Keratinocyte (primary cell): ENCODE measurements at regions not wholly inside any gene's neighbourhood (a gene's known extent, or its start where the extent isn't known, plus 50 kb on each side); places are given as distances from the start of the nearest gene placed in this dataset.

ENCODE experiments used
- DNase-seq: peaks from one replicate; pipeline ENCODE4 v3.0.0-alpha.2; 2011; ENCODE audit warnings: low read depth, missing footprints, low spot score
- FAIRE-seq: peaks from 2 replicates; lab custom pipeline; 2011; peaks lifted over from hg19 to GRCh38; lab: Jason Lieb, UNC
- H2AFZ ChIP-seq: 2 replicates; pipeline ENCODE4 v1.6.0; 2012; ENCODE audit warnings: low read length, control low read depth, inconsistent platforms; ENCODE audit not compliant: control insufficient read depth
- H3K27ac ChIP-seq: 2 replicates; pipeline ENCODE4 v1.5.1; 2011; ENCODE audit warnings: low read length; ENCODE audit not compliant: control insufficient read depth, insufficient read depth
- H3K27me3 ChIP-seq: 3 replicates; pipeline ENCODE4 v1.6.0; 2011; ENCODE audit warnings: low read length; ENCODE audit not compliant: control insufficient read depth, insufficient read depth; ENCODE audit errors: extremely low read depth
- H3K36me3 ChIP-seq, 2 experiments: 2 replicates in 1 of 2; 3 replicates in 1 of 2; pipeline ENCODE4 v1.5.1; 2011; ENCODE audit warnings: low read length in 2 of 2, mild to moderate bottlenecking in 1 of 2; ENCODE audit not compliant: control insufficient read depth in 2 of 2, insufficient read depth in 2 of 2; ENCODE audit errors: extremely low read depth in 1 of 2
- H3K4me1 ChIP-seq: 3 replicates; pipeline ENCODE4 v1.5.1; 2011; ENCODE audit warnings: low read length; ENCODE audit not compliant: control insufficient read depth, insufficient read depth; ENCODE audit errors: extremely low read depth
- H3K4me2 ChIP-seq: 3 replicates; pipeline ENCODE4 v1.6.0; 2011; ENCODE audit warnings: low read depth, low read length; ENCODE audit not compliant: control insufficient read depth, insufficient read depth; ENCODE audit errors: extremely low read depth
- H3K4me3 ChIP-seq, 3 experiments: fragments of 200-600 bp in 1 of 3; sonication (generic) in 1 of 3; 2 replicates in 2 of 3; 3 replicates in 1 of 3; pipeline ENCODE4 v1.5.1; 2011 to 2016; ENCODE audit warnings: low read length in 3 of 3, mild to moderate bottlenecking in 3 of 3, control low read depth in 2 of 3, inconsistent platforms in 1 of 3, low read depth in 1 of 3, mixed read lengths in 1 of 3, mixed run types in 1 of 3, moderate library complexity in 1 of 3; ENCODE audit not compliant: control insufficient read depth in 2 of 3, insufficient read depth in 2 of 3; ENCODE audit errors: extremely low read depth in 1 of 3
- H3K79me2 ChIP-seq: 2 replicates; pipeline ENCODE4 v1.6.0; 2012; ENCODE audit warnings: low read length; ENCODE audit not compliant: control insufficient read depth, insufficient read depth
- H3K9ac ChIP-seq: 3 replicates; pipeline ENCODE4 v1.6.0; 2011; ENCODE audit warnings: low read length; ENCODE audit not compliant: control insufficient read depth, insufficient read depth; ENCODE audit errors: extremely low read depth
- H3K9me1 ChIP-seq: 3 replicates; pipeline ENCODE4 v1.6.0; 2011; ENCODE audit warnings: low read length; ENCODE audit not compliant: control insufficient read depth, insufficient read depth; ENCODE audit errors: extremely low read depth
- H3K9me3 ChIP-seq: 2 replicates; pipeline ENCODE4 v1.5.1; 2012; ENCODE audit warnings: low read depth, low read length; ENCODE audit not compliant: control insufficient read depth
- H4K20me1 ChIP-seq: 3 replicates; pipeline ENCODE4 v1.6.0; 2011; ENCODE audit warnings: low read length; ENCODE audit not compliant: control insufficient read depth, insufficient read depth; ENCODE audit errors: extremely low read depth
- CTCF ChIP-seq, 3 experiments: IDR thresholded peaks in 1 of 3; conservative IDR thresholded peaks in 1 of 3; optimal IDR thresholded peaks in 1 of 3; 2 replicates in 2 of 3; 3 replicates in 1 of 3; pipeline versions ENCODE3 to v1.5.1; 2011; ENCODE audit warnings: low read length in 3 of 3, mild to moderate bottlenecking in 3 of 3, moderate library complexity in 2 of 3, control low read depth in 1 of 3, inconsistent platforms in 1 of 3; ENCODE audit not compliant: insufficient read depth in 2 of 3; ENCODE audit errors: extremely low read depth in 1 of 3
- EZH2 ChIP-seq: IDR thresholded peaks from one replicate; pipeline ENCODE4 v1.6.1; 2012; ENCODE audit warnings: inconsistent platforms, mild to moderate bottlenecking, low read length, moderate library complexity
- dilution Hi-C: fragments of 300-500 bp; cut with MboI; formaldehyde crosslinking; loops from one replicate; pipeline ENCODE4 v1.7.0; 2020; ENCODE audit warnings: low sequenced_read_pairs; ENCODE audit not compliant: extremely low pct_ligation_motif_present

- Histone ChIP-seq H3K9ac (no peak overlapping the region), H3K79me2 (no peaks in the 10 kb centered on the region), H3K9me1 (no peaks in the 10 kb centered on the region), H3K9me3 (no peaks in the 10 kb centered on the region), H3K4me3 (no peak overlapping the region), H3K36me3 (no peaks in the 10 kb centered on the region), H3K27ac (no peak overlapping the region), H3K27me3 (no peaks in the 10 kb centered on the region), H3K4me2 (no peak overlapping the region), H3K4me1 (no peaks in the 10 kb centered on the region), H4K20me1 (no peaks in the 10 kb centered on the region), H2AFZ (no peak overlapping the region)
- TF ChIP-seq EZH2 (no peak), CTCF (optimal IDR thresholded peaks at IDR 0.05 in 1 of 3, IDR thresholded peaks at IDR 0.05 in 1 of 3, conservative IDR thresholded peaks at IDR 0.05 in 1 of 3; ENCODE audit: extremely low read depth in 1 of 3, insufficient read depth in 2 of 3, low read length in 3 of 3) (peak; percentile 45 to 68 (median 49))
- dilution Hi-C loops, result loop anchor here (25.0 kb wide), 1 partner anchor 456 kb away; no protein-coding TSS in a partner anchor
- DNase-seq, result no peak
- peak; percentile 90 for FAIRE-seq
These were observed 246.7 kb downstream of the ETV1 start for GRCh38 chr7:13742811-13743210.

GRCh38 chr7:13743226-13743625 is 246.2 kb downstream of the ETV1 start:
- Histone ChIP-seq H3K9me3 (no peaks in the 10 kb centered on the region), H4K20me1 (no peaks in the 10 kb centered on the region), H3K9me1 (no peaks in the 10 kb centered on the region), H3K4me2 (no peak overlapping the region), H3K27me3 (no peaks in the 10 kb centered on the region), H3K4me1 (no peaks in the 10 kb centered on the region), H2AFZ (no peak overlapping the region), H3K4me3 (no peak overlapping the region), H3K79me2 (no peaks in the 10 kb centered on the region), H3K36me3 (no peaks in the 10 kb centered on the region), H3K9ac (no peak overlapping the region), H3K27ac (no peak overlapping the region)
- no peak for TF ChIP-seq CTCF (optimal IDR thresholded peaks at IDR 0.05 in 1 of 3, IDR thresholded peaks at IDR 0.05 in 1 of 3, conservative IDR thresholded peaks at IDR 0.05 in 1 of 3; ENCODE audit: extremely low read depth in 1 of 3, insufficient read depth in 2 of 3, low read length in 3 of 3)
- no peak for TF ChIP-seq EZH2
- FAIRE-seq, result no peak
- DNase-seq, result no peak
- dilution Hi-C loops, result loop anchor here (25.0 kb wide), 1 partner anchor 456 kb away; no protein-coding TSS in a partner anchor
